Duodenal mucosa (tissue), 2 donors: ENCODE measurements at regions not wholly inside any gene's neighbourhood (a gene's known extent, or its start where the extent isn't known, plus 50 kb on each side); places are given as distances from the start of the nearest gene placed in this dataset.
"Not testable (repeated sequence)": the region's sequence is repeated elsewhere in the genome, so short reads cannot be mapped to it uniquely, and the experiment has no call there.

Experiments used
- H3K27ac ChIP-seq: one replicate; pipeline ENCODE4 v1.7.0; 2013; ENCODE audit warnings: low read depth, low read length
- H3K27me3 ChIP-seq, 2 donors: one replicate each; pipeline ENCODE4 v1.7.0; 2013; ENCODE audit warnings: low read length in 2 of 2, control low read depth in 1 of 2; ENCODE audit not compliant: insufficient read depth in 2 of 2, control insufficient read depth in 1 of 2
- H3K36me3 ChIP-seq, 2 donors: one replicate each; pipeline ENCODE4 v1.7.0; 2013; ENCODE audit warnings: low read length in 2 of 2, control low read depth in 1 of 2; ENCODE audit not compliant: insufficient read depth in 2 of 2, control insufficient read depth in 1 of 2
- H3K4me1 ChIP-seq, 2 donors: one replicate each; pipeline ENCODE4 v1.7.0; 2013; ENCODE audit warnings: low read length in 2 of 2, control low read depth in 1 of 2; ENCODE audit not compliant: insufficient read depth in 2 of 2, control insufficient read depth in 1 of 2
- H3K4me3 ChIP-seq, 2 donors: one replicate each; pipeline ENCODE4 v1.7.0; 2013; ENCODE audit warnings: low read length in 2 of 2, low read depth in 1 of 2
- H3K9ac ChIP-seq, 2 donors: one replicate each; pipeline ENCODE4 v1.7.0; 2013; ENCODE audit warnings: low read length in 2 of 2, low read depth in 1 of 2
- H3K9me3 ChIP-seq, 2 donors: one replicate each; pipeline ENCODE4 v1.7.0; 2013; ENCODE audit warnings: low read length in 2 of 2, control low read depth in 1 of 2; ENCODE audit not compliant: control insufficient read depth in 1 of 2

GRCh38 chr4:12333083-12333482, 904.4 kb upstream of the HS3ST1 start:
- H3K36me3 ChIP-seq, result not testable (repeated sequence)

GRCh38 chr4:12324965-12325364, 896.3 kb upstream of the HS3ST1 start:
- Histone ChIP-seq H3K4me1 (no peaks in the 10 kb centered on the region), H3K27me3 (no peaks in the 10 kb centered on the region), H3K9ac (no peak overlapping the region), H3K9me3 (no peaks in the 10 kb centered on the region), H3K36me3 (no peaks in the 10 kb centered on the region), H3K27ac (no peak overlapping the region), H3K4me3 (no peak overlapping the region)

More at GRCh38 chr4:12333083-12333482, 904.4 kb upstream of the HS3ST1 start:
- H3K27me3 ChIP-seq, H3K9me3 ChIP-seq, H3K27ac ChIP-seq, H3K9ac ChIP-seq, H3K4me1 ChIP-seq, H3K4me3 ChIP-seq: not testable (repeated sequence)

- Histone ChIP-seq H3K9ac (no peak overlapping the region), H3K4me3 (no peak overlapping the region), H3K9me3 (no peaks in the 10 kb centered on the region), H3K36me3 (no peaks in the 10 kb centered on the region), H3K27me3 (no peaks in the 10 kb centered on the region), H3K27ac (no peak overlapping the region), H3K4me1 (no peaks in the 10 kb centered on the region)
Observed at GRCh38 chr4:12319765-12320164, 891.1 kb upstream of the HS3ST1 start.

GRCh38 chr4:12304905-12305304, 876.2 kb upstream of the HS3ST1 start:
- H3K27ac ChIP-seq, result no peak overlapping the region
- no peak overlapping the region for H3K4me3 ChIP-seq
- H3K36me3 ChIP-seq, result no peaks in the 10 kb centered on the region
- no peaks in the 10 kb centered on the region for H3K4me1 ChIP-seq
- H3K9ac ChIP-seq, result no peak overlapping the region
- H3K27me3 ChIP-seq, result no peaks in the 10 kb centered on the region
- no peaks in the 10 kb centered on the region for H3K9me3 ChIP-seq

GRCh38 chr4:12296366-12296765, 867.7 kb upstream of the HS3ST1 start:
- Histone ChIP-seq H3K27me3 (no peaks in the 10 kb centered on the region), H3K9me3 (no peaks in the 10 kb centered on the region), H3K9ac (no peak overlapping the region), H3K4me3 (no peak overlapping the region), H3K4me1 (no peaks in the 10 kb centered on the region), H3K36me3 (no peaks in the 10 kb centered on the region), H3K27ac (no peak overlapping the region)

- Histone ChIP-seq H3K9ac (no peak overlapping the region), H3K4me1 (no peaks in the 10 kb centered on the region), H3K4me3 (no peak overlapping the region), H3K27ac (no peak overlapping the region), H3K27me3 (no peaks in the 10 kb centered on the region), H3K9me3 (no peaks in the 10 kb centered on the region), H3K36me3 (no peaks in the 10 kb centered on the region)
Observed at GRCh38 chr4:12293906-12294525, 865.3 kb upstream of the HS3ST1 start.

GRCh38 chr4:12286351-12286750, 857.7 kb upstream of the HS3ST1 start:
- H3K27me3 ChIP-seq, result no peaks in the 10 kb centered on the region
- H3K4me1 ChIP-seq, result no peaks in the 10 kb centered on the region
- H3K4me3 ChIP-seq, result no peak overlapping the region
- no peak overlapping the region for H3K9ac ChIP-seq
- H3K36me3 ChIP-seq, result no peaks in the 10 kb centered on the region
- peaks cover 0 to 17% of the 10 kb centered on the region in 2 donors for H3K9me3 ChIP-seq
- H3K27ac ChIP-seq, result no peak overlapping the region

GRCh38 chr4:12270546-12270945, 841.9 kb upstream of the HS3ST1 start:
- H3K9ac ChIP-seq, result no peak overlapping the region
- no peak overlapping the region for H3K27ac ChIP-seq
- H3K4me1 ChIP-seq, result no peaks in the 10 kb centered on the region
- no peaks in the 10 kb centered on the region for H3K36me3 ChIP-seq
- no peaks in the 10 kb centered on the region for H3K9me3 ChIP-seq
- no peaks in the 10 kb centered on the region for H3K27me3 ChIP-seq
- no peak overlapping the region for H3K4me3 ChIP-seq

GRCh38 chr4:12265554-12265953, 836.9 kb upstream of the HS3ST1 start:
- Histone ChIP-seq H3K27me3 (no peaks in the 10 kb centered on the region), H3K9me3 (peaks cover 0 to 3% of the 10 kb centered on the region in 2 donors), H3K4me1 (no peaks in the 10 kb centered on the region), H3K36me3 (no peaks in the 10 kb centered on the region), H3K27ac (no peak overlapping the region), H3K4me3 (no peak overlapping the region), H3K9ac (no peak overlapping the region)

- H3K9ac ChIP-seq, result no peak overlapping the region
- no peak overlapping the region for H3K27ac ChIP-seq
- no peak overlapping the region for H3K4me3 ChIP-seq
- H3K4me1 ChIP-seq, result no peaks in the 10 kb centered on the region
- H3K9me3 ChIP-seq, result peaks cover 0 to 3% of the 10 kb centered on the region in 2 donors
- H3K36me3 ChIP-seq, result no peaks in the 10 kb centered on the region
- no peaks in the 10 kb centered on the region for H3K27me3 ChIP-seq
Observed at GRCh38 chr4:12260453-12260852, 831.8 kb upstream of the HS3ST1 start.

GRCh38 chr4:12244973-12245372, 816.3 kb upstream of the HS3ST1 start:
- no peaks in the 10 kb centered on the region for H3K36me3 ChIP-seq
- no peaks in the 10 kb centered on the region for H3K27me3 ChIP-seq
- no peaks in the 10 kb centered on the region for H3K4me1 ChIP-seq
- H3K9ac ChIP-seq, result no peak overlapping the region
- H3K27ac ChIP-seq, result no peak overlapping the region
- no peak overlapping the region for H3K4me3 ChIP-seq
- H3K9me3 ChIP-seq, result no peaks in the 10 kb centered on the region
